ENCODE measurements at regions not wholly inside any gene's neighbourhood (a gene's known extent, or its start where the extent isn't known, plus 50 kb on each side); places are given as distances from the start of the nearest gene placed in this dataset.

- Histone ChIP-seq H3K9me1 (ENCODE audit: insufficient read depth, low read length) (no peaks in the 10 kb centered on the region), H3K36me3 (ENCODE audit: control insufficient read depth, insufficient read depth, low read length) (no peaks in the 10 kb centered on the region), H3K27me3 (ENCODE audit: control insufficient read depth, insufficient read depth, low read length) (no peaks in the 10 kb centered on the region), H3K4ac (ENCODE audit: low read depth, low read length) (no peak overlapping the region), H4K91ac (ENCODE audit: insufficient read depth, low read depth, low read length) (no peak overlapping the region), H2BK20ac (ENCODE audit: low read depth, low read length) (no peak overlapping the region), H3K4me1 (ENCODE audit: control insufficient read depth, insufficient read depth, low read length) (no peaks in the 10 kb centered on the region), H3K56ac (ENCODE audit: extremely low read depth, insufficient read depth, low read length) (no peak overlapping the region), H3K23ac (ENCODE audit: low read depth, low read length) (no peak overlapping the region), H2BK15ac (ENCODE audit: low read depth, low read length) (no peak overlapping the region), H3K14ac (replicated peaks; ENCODE audit: low read depth, low read length) (no peak overlapping the region), H3K79me1 (ENCODE audit: low read depth in 1 of 2, low read length in 2 of 2) (no peaks in the 10 kb centered on the region), H3K9me3 (ENCODE audit: control insufficient read depth, insufficient read depth, low read length) (no peaks in the 10 kb centered on the region), H3K18ac (ENCODE audit: low read depth, low read length) (no peak overlapping the region), H4K5ac (ENCODE audit: low read depth, low read length) (no peak overlapping the region), H4K8ac (ENCODE audit: low read depth in 2 of 2, low read length in 2 of 2) (no peak overlapping the region), H3K27ac (ENCODE audit: insufficient read depth, low read length) (no peak overlapping the region), H3K9ac (ENCODE audit: low read depth, low read length) (no peak overlapping the region), H3K4me3 (ENCODE audit: insufficient read depth, low read depth, low read length) (no peak overlapping the region), H2AK5ac (ENCODE audit: low read depth, low read length) (no peak overlapping the region), H2BK5ac (ENCODE audit: low read depth, low read length, poor library complexity, severe bottlenecking) (no peak overlapping the region), H3K4me2 (ENCODE audit: low read depth, low read length) (no peak overlapping the region), H4K20me1 (ENCODE audit: insufficient read depth, low read length) (no peaks in the 10 kb centered on the region), H2AFZ (replicated peaks; ENCODE audit: low read length, poor library complexity) (no peak overlapping the region), H2BK120ac (ENCODE audit: low read depth, low read length) (no peak overlapping the region), H2AK9ac (replicated peaks; ENCODE audit: low read depth, low read length, poor library complexity) (no peak overlapping the region)
- POLR2A ChIA-PET (ENCODE audit: unreplicated experiment) = no interaction called here
- no TSS peak for BruUV-seq (replicated peaks)
- CTCF ChIA-PET = no interaction called here
- in situ Hi-C loops (cut with MboI; ENCODE audit: low sequenced_read_pairs) (no loop called here), dilution Hi-C loops (cut with HindIII; ENCODE audit: low sequenced_read_pairs, unreplicated experiment) (no loop called here), intact Hi-C loops (cut with micrococcal nuclease) (no loop called here)
- WGBS, 2 experiments (ENCODE audit: extremely low coverage in 2 of 2, insufficient read length in 1 of 2) = 16% methylated on average over 2 of the region's 10 CpGs; no CpG with 5 or more reads in 1 of the 2 experiments
- no peak for ATAC-seq (ENCODE audit: low read depth)
- DNase-seq = peak; percentile 2
- TF ChIP-seq RCOR1 (IDR thresholded peaks at IDR 0.05; ENCODE audit: insufficient replicate concordance, low read length) = no peak
- TF ChIP-seq USF2 (IDR thresholded peaks at IDR 0.05; ENCODE audit: low read depth, low read length) = peak; percentile 48; the same call in 1 of the 2 replicates
Measured at GRCh38 chr16:73311857-73312723, 264.2 kb upstream of the ZFHX3 start.
